ENCODE measurements at regions not wholly inside any gene's neighbourhood (a gene's known extent, or its start where the extent isn't known, plus 50 kb on each side); places are given as distances from the start of the nearest gene placed in this dataset.

DNA sequence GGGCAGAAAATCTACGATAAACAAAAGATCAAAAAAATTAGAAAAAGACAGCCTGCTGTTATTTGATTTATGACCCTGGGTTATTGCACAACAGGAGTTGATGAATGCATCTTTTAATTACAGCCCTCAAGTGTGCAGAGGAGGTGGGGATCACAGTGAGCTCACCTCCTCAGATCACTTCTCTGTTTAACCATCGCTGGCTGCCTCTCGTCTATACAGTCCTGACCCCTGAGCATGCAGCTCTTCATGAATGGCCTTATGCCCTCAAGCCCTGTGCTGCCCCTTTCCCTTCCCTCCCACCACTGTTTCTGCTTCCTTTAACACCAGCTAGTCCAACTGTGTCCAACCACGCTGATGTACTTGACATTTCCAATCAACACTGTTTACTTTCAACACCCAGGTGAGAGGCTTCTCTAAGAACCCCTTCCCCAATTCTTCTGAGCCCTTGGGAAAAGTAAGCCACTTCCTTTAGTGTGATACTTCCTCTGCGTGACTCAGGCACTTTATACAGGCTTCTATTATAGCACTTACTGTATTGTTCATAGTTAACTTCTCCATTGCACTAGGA lies 60.6 kb upstream of the RIPOR2 start:
- TF ChIP-seq, protein P1, sequence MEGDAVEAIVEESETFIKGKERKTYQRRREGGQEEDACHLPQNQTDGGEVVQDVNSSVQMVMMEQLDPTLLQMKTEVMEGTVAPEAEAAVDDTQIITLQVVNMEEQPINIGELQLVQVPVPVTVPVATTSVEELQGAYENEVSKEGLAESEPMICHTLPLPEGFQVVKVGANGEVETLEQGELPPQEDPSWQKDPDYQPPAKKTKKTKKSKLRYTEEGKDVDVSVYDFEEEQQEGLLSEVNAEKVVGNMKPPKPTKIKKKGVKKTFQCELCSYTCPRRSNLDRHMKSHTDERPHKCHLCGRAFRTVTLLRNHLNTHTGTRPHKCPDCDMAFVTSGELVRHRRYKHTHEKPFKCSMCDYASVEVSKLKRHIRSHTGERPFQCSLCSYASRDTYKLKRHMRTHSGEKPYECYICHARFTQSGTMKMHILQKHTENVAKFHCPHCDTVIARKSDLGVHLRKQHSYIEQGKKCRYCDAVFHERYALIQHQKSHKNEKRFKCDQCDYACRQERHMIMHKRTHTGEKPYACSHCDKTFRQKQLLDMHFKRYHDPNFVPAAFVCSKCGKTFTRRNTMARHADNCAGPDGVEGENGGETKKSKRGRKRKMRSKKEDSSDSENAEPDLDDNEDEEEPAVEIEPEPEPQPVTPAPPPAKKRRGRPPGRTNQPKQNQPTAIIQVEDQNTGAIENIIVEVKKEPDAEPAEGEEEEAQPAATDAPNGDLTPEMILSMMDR (conservative IDR thresholded peaks at IDR 0.05) = no peak
- Mint-ChIP-seq H3K4me3 (0 out of 5 replicates have a peak overlapping the region, but pooled peaks of 1 of the 2 experiments have one; percentile 36), H3K4me1 (peaks cover 34 to 41% of the 10 kb centered on the region in 2 experiments), H3K27me3 (ENCODE audit: low read depth) (no peaks in the 10 kb centered on the region), H3K36me3 (ENCODE audit: insufficient read depth in 1 of 3, low read depth in 3 of 3) (peaks cover 5 to 35% (median 26%) of the 10 kb centered on the region in 3 experiments; a peak in 6 of 7 replicates), H3K27ac (peak overlapping the region; percentile 73 to 97 (median 94); a peak in 6 of 7 replicates), H3K9me3 (peaks cover 21 to 34% of the 10 kb centered on the region in 2 experiments)
- H2BK15ac ChIP-seq (ENCODE audit: low read depth, low read length) = no peak overlapping the region
- H3K23ac ChIP-seq (ENCODE audit: insufficient read length, low read depth, low read length) = no peak overlapping the region
- H2AK5ac ChIP-seq (ENCODE audit: insufficient read length, low read length) = no peak overlapping the region
- H4K8ac ChIP-seq (replicated peaks; ENCODE audit: insufficient read length, low read depth, low read length) = no peak overlapping the region
- H3K79me1 ChIP-seq (ENCODE audit: insufficient read depth, low read depth, low read length, poor library complexity, severe bottlenecking) = no peaks in the 10 kb centered on the region
- H3K18ac ChIP-seq (ENCODE audit: insufficient read length, low read depth, low read length) = no peak overlapping the region
- H2AFZ ChIP-seq (ENCODE audit: low read length) = no peak overlapping the region
- H3K4ac ChIP-seq (ENCODE audit: low read depth, low read length) = no peak overlapping the region
- H3K9me3 ChIP-seq (ENCODE audit: control insufficient read depth, low read depth, low read length) = no peaks in the 10 kb centered on the region
- 0 out of 2 replicates have a peak overlapping the region, but pooled peaks have one; percentile 52 for H3K14ac ChIP-seq (ENCODE audit: insufficient read depth, low read length)
- no peak overlapping the region for H3T11ph ChIP-seq (ENCODE audit: low read length)
- H2BK120ac ChIP-seq (ENCODE audit: low read depth, low read length, poor library complexity, severe bottlenecking) = no peak overlapping the region
- H4K91ac ChIP-seq (ENCODE audit: insufficient read length, low read depth, low read length) = no peak overlapping the region
- DNase-seq = no peak
- H2BK20ac ChIP-seq (ENCODE audit: low read depth, low read length, poor library complexity, severe bottlenecking) = no peak overlapping the region
- peaks cover 9% of the 10 kb centered on the region; the same call in 1 of the 2 replicates for H3K4me1 ChIP-seq (ENCODE audit: insufficient read depth, low read length)
- no CpG with 5 or more reads among the region's 5 CpGs for WGBS (ENCODE audit: extremely low coverage, insufficient read length, low lambda C conversion rate)
- peak overlapping the region; percentile 11 for H3K27ac ChIP-seq (ENCODE audit: insufficient read length, low read depth, low read length)
- H3K4me2 ChIP-seq (ENCODE audit: insufficient read depth, insufficient read length, low read length) = no peak overlapping the region
- H3K23me2 ChIP-seq (ENCODE audit: insufficient read length, low read depth, low read length, poor library complexity, severe bottlenecking) = no peaks in the 10 kb centered on the region
- no peak overlapping the region for H3K56ac ChIP-seq (ENCODE audit: insufficient read length, low read depth, low read length)
- H4K5ac ChIP-seq (ENCODE audit: insufficient read length, low read depth, low read length) = no peak overlapping the region
- H3K9ac ChIP-seq (ENCODE audit: extremely low read depth, insufficient read length, low read length) = no peak overlapping the region
- H2BK12ac ChIP-seq (ENCODE audit: insufficient read length, low read depth, low read length) = no peak overlapping the region
- no peaks in the 10 kb centered on the region for H3K79me2 ChIP-seq (ENCODE audit: insufficient read depth, low read length)
- no peaks in the 10 kb centered on the region for H4K20me1 ChIP-seq (ENCODE audit: control insufficient read depth, insufficient read depth, insufficient read length)
- no peaks in the 10 kb centered on the region for H3K27me3 ChIP-seq (ENCODE audit: insufficient read depth, low read length)
- no peak overlapping the region for H2BK5ac ChIP-seq (ENCODE audit: insufficient read length, low read length)

All from H9 (cell line).